NOMO-1 treated with dmso at 0.1 percent for 144 hours (cell line): ENCODE measurements at regions not wholly inside any gene's neighbourhood (a gene's known extent, or its start where the extent isn't known, plus 50 kb on each side); places are given as distances from the start of the nearest gene placed in this dataset.

Experiments
- DNase-seq: peaks from one replicate; lab custom pipeline; 2025; ENCODE audit not compliant: unreplicated experiment; lab: John Stamatoyannopoulos, UW

GRCh38 chr22:27636716-27637508 is 164.6 kb downstream of the MN1 start:
- no peak for DNase-seq

- DNase-seq: no peak
These were observed 164.0 kb downstream of the MN1 start for GRCh38 chr22:27637604-27638003.

DNA sequence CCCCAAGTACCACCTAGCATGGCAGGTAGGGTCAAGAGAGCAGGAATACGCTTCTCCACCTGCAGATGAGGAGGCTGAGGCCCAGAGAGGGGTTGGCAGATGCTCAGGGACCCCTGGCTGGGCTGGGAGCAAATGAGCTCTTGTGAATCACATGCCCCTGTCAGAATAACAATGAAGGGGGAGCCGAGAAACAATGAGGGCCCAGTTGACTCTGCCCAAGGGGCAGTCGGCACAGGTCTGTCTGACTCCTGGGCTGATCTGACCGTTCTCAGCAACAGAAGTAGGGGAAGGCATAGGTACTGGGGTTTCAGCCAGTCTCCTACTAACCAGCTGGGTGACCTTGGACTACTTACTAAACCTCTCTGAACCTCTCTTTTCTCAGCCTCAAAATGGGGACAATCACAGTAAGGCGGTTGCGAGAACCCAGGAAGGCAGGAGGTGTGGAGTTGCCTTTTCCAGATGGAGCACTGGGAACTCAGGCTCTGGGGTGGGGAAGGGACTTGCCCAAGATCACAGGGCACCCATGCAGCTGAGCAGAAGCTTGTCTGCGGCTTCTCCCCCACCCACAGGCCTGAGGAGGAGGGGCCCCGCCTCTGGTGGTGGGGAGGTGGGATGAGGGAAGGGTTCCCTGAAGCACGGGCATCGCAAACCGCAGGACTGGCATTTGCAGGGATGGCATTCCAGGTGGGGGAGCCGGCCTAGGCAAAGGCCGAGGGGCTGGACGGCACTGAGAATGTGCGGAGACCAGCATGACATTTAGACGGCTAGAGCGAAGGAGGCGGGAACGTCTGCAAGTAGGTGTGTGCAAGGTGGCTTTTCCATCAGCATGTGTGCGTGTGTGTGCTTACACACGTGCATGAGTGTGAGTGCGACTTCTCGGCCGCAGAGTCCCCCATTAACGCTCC is 163.0 kb downstream of the MN1 start:
- no peak for DNase-seq

DNA sequence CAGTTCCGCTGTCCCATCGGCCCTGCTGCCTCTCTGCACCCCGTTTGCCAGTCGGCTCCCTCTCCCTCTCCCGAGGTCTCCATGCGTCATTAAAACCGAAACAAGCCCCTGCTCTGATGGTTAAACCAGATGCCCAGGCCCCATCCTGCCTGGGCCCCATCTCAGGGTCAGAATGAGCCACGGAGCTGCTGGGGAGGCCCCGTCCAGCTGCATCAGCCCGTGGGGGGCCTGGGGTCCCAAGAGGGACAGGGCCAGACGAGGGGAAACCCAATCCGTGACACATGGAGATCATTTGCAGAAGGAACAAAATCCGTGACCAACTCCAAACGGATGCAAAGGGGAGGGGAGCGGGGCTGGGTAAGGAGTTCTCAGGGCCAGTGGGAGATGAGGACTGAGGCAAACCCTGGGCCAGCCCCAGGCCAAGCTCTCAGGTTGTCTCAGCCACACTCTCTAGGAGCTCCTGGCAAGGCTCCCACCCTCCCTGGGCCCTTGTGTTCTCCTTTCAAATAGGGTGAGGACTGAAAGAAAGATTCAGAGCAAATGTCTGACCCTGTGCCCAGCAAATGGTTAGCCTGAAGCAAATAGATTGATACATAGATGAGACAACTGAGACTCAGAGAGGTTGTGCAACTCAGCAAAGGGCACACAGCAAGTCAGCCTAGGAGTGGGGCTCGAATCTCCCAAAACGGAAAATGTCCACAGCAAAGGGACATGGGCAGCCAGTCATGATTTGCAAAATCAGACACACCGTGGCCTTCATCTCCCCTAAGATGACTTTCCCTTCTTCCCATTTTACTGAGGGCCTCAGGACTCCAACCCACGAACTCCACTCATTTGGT is 162.1 kb downstream of the MN1 start:
- no peak for DNase-seq

DNA sequence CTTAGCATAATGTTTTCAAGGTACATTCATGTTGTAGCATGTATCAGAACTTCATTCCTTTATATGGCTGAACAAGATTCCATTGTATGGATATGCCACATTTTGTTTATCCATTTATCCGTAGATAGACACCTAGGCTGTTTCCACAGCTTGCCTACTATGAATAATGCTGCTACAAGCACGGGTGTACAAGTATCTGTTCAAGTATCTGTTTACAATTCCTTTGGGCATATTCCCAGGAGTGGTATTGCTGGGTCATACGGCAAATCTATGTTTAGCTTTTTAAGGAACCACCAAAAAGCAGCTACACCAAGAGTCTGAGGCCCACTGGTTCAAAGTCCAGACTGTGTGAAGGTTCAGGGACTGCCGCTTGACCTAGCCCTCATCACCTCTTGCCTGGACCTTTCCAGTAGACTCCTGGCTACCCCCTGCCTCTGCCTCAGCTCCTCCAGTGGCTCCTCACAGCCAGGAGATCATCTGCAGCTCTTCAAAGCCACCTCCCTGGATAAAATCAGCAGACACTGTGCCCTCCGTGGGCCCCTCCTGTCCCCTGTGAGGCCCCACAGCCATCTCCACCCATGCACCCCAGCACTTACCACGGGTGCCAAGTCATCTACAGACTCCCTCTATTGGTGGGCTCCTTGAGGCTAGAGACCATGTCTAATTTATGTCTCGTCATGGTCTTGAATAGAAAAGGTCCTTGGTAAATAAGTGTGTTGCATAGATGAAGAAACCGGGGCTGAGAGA is 160.3 kb downstream of the MN1 start:
- no peak for DNase-seq

- no peak for DNase-seq
These were observed 159.3 kb downstream of the MN1 start for GRCh38 chr22:27642104-27642800.

DNA sequence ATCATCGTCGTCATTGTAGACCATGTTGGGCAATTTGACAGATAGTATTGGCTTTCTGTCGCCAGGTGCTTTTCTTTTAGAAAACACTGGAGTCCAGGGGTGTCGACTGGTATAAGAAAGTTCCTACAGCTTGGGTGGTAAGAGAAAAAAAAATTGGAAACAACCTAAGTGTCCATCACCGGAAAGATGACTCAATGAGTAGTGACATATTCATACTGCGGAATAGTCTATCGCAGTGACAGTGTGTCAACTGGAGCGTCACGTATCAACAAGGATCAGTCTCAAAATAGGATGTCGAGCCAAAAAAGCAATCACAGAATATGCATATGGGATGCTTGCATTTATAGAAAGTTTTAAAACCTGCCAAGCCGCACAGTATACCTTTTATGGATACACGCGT is 157.6 kb downstream of the MN1 start:
- no peak for DNase-seq

- DNase-seq: no peak
These were observed 157.0 kb downstream of the MN1 start for GRCh38 chr22:27644566-27644965.

- no peak for DNase-seq
These were observed 154.0 kb downstream of the MN1 start for GRCh38 chr22:27647540-27647939.

DNA sequence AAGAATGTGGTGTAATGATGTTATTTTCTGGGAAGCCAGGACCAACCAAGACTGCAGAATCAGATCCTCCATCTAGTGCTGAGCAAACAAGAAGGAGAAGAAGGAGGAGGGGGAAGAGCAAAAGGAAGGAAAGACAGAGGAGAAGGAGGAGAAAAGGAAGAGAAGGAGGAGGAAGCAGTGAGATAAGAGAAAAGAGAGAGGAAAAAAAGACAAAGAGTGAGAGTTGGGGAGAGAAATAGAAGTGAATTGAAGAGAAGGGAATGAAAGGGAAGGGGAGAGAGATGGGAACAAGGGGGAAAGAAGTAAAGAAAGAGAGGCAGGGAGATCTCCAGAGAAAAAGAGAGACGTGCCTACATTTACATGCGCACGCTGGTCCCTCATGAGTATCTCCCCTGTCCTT is 153.5 kb downstream of the MN1 start:
- DNase-seq: no peak

DNA sequence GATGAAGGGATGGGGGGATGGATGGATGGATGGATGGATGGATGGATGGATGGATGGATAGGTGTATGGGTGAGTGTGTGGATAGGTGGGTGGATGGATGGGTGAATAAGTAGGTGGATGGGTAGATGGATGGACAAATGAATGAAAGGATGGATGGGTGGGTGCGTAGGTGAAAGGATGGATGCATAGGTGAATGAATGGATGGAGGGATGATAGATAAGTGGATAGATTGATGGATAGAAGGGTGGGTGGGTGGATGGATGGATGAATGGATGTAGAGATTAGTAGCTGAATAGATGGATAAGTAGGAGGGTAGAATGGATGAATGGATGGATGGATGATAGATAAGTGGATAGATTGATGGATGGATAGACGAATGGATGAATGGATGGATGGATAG is 152.7 kb downstream of the MN1 start:
- DNase-seq: no peak

- no peak for DNase-seq
These were observed 151.0 kb downstream of the MN1 start for GRCh38 chr22:27650572-27650971.

- DNase-seq: no peak
These were observed 150.6 kb downstream of the MN1 start for GRCh38 chr22:27650985-27651384.

DNA sequence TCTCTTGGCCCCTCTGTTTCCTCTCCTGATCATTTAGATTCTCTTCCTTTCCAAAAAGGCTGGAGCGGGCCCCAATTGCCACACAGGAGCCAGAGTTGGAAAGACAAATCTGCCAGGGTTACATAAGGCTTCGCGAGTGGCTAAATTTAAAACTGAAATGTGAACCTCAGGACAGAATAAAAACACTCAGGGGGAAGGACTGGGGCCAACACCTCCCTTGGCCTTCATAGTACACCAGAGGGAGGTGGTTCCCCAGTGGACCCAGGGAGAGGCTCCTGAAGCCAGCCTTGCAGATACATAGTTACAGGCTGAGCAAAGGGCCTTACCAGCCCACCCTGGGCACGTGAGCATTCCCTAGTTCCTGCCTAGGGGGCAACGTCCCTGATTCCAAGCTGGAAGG is 150.1 kb downstream of the MN1 start:
- no peak for DNase-seq

DNA sequence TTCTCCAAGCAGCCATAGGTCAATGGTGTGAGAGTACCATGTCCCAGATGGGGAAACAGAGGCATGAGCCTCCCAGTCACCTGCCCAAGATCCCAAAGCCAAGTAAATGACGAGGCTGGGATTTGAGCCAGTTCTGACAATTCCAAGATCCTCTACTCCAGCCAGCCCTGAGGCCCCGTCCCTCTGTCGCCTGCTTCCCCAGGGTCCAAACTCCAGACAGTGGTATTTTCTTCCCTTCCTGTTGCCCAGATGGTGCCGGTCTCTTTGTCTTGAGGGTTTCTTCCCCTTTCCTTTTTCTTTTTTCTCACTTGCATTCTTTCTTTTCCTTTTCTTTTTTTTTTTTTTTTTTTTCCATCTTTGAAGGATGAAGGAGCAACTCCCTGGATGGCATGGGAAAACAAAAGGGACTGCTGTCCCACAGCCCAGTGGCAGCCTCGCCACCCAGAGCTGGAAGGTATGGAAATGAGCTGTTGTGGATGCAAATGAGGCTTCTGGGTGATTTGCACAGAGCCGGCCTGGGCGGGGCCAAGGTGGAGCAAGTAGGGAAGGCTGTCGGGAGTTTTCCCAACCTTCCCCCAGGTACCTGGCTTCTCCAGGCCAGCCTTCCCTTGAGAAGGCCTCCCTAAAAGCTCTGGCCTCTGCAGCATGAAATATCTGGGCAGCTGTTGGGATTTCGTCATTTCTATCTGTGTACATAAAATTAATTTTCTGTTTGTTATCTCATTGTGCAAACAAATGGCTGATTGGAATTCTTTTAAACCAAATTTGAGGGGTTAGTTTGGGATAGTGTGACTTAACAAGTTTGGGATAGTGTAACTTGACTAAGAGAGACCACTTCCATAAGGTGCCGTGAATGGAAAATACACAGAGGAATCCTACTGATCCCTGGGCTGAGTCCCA is 146.8 kb downstream of the MN1 start:
- DNase-seq: no peak

DNA sequence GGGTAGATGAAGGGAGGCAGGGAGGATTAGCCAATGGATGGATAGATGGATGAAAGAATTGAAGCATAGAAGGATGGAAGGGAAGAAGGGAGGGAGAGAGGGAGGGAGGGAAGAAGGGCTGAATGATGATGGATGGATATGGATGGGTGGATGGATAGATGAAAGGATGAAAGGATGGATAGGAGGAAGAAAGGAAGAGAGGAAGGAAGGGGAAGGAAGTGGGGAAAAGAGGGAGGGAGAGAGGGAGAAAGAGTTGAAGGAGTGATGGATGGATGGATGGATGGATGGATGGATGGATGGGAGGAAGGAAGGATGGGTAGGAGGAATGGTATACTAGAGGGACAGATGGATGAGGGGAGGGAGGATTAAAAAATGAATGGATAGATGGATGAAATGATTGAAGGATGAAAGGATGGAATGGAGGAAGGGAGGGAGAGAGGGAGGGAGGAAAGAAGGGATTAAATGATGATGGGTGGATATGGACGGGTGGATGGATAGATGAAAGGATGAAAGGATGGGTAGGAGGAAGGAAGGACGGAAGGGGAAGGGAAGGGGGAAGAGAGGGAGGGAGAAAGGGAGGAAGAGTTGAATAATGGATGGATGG is 145.9 kb downstream of the MN1 start:
- no peak for DNase-seq

GRCh38 chr22:27656970-27657369 is 144.6 kb downstream of the MN1 start:
- no peak for DNase-seq

DNA sequence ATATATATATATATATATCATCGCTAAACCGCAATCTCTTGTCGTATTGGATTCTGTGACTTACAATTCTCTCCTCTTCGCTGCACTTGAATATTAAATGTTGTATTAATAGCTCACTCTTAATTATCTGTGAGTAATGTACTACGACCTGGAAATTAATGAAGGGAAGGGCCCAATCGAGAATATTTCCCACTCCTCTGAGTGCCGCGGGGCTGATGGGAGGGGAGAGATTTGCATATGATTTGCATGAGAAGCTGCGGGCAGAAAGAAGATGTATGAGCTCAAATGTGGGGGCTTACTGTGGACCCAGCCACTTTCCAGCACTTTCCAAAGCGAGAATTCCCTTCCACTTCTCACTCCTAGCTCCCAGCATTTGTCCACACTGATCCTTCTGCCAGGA is 141.2 kb downstream of the MN1 start:
- DNase-seq: no peak
